ENCODE measurements at regions not wholly inside any gene's neighbourhood (a gene's known extent, or its start where the extent isn't known, plus 50 kb on each side); places are given as distances from the start of the nearest gene placed in this dataset.

DNA sequence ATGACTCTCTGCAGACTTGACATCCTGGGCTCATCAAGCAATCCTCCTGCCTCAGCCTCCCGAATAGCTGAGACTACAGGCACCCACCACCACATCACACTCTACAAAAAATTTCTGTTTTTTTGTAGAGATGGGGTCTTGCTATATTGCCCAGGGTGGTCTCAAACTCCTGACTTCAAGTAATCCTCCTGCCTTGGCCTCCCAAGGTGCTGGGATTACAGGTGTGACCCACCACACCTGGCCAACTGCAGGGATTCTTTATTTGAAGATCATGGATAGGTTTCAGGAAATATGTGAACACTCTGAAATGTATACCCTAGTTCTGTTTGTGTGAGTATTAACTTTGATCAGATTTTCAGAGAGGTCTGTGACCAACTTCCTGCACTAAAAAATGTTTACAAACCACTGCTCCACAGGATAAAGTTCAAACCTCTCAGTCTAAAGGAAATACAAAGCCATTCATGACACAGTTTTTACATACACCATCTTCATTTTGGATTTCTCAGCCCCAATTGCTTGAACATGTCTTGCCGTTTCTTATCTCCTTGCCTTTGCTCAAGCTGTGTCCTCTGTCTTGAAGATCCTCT, 252.3 kb upstream of the FGGY start:
- DNase-seq (ENCODE audit: low read depth) (no peak), FAIRE-seq (no peak)
- Histone ChIP-seq H3K27me3 (ENCODE audit: insufficient read depth, low read length) (no peaks in the 10 kb centered on the region), H3K9ac (ENCODE audit: low read length) (no peak overlapping the region), H4K20me1 (ENCODE audit: insufficient read depth, low read length) (no peaks in the 10 kb centered on the region), H3K36me3 (ENCODE audit: insufficient read depth, low read length) (no peaks in the 10 kb centered on the region), H3K4me1 (ENCODE audit: insufficient read depth, low read length) (peaks cover 17% of the 10 kb centered on the region), H3K4me3 (ENCODE audit: insufficient read depth, low read depth, low read length) (no peak overlapping the region), H3K4me2 (ENCODE audit: low read length) (no peak overlapping the region), H3K9me3 (ENCODE audit: insufficient read depth, low read depth, low read length) (no peaks in the 10 kb centered on the region), H3K79me2 (ENCODE audit: insufficient read depth, low read length) (no peaks in the 10 kb centered on the region), H2AFZ (ENCODE audit: low read depth, low read length) (no peak overlapping the region), H3K27ac (ENCODE audit: low read depth, low read length) (no peak overlapping the region)
- Mint-ChIP-seq H3K9me3 (ENCODE audit: unreplicated experiment) (peaks cover 9% of the 10 kb centered on the region), H3K4me3 (ENCODE audit: unreplicated experiment) (no peak overlapping the region), H3K27ac (ENCODE audit: unreplicated experiment) (no peak overlapping the region), H3K27me3 (ENCODE audit: low read depth, unreplicated experiment) (no peaks in the 10 kb centered on the region), H3K36me3 (ENCODE audit: low read depth, unreplicated experiment) (peaks cover 6% of the 10 kb centered on the region), H3K4me1 (ENCODE audit: low read depth, unreplicated experiment) (peaks cover 27% of the 10 kb centered on the region)
- TF ChIP-seq EZH2 (IDR thresholded peaks at IDR 0.05; ENCODE audit: insufficient read depth, low read length) = no peak
- TF ChIP-seq, protein P1, sequence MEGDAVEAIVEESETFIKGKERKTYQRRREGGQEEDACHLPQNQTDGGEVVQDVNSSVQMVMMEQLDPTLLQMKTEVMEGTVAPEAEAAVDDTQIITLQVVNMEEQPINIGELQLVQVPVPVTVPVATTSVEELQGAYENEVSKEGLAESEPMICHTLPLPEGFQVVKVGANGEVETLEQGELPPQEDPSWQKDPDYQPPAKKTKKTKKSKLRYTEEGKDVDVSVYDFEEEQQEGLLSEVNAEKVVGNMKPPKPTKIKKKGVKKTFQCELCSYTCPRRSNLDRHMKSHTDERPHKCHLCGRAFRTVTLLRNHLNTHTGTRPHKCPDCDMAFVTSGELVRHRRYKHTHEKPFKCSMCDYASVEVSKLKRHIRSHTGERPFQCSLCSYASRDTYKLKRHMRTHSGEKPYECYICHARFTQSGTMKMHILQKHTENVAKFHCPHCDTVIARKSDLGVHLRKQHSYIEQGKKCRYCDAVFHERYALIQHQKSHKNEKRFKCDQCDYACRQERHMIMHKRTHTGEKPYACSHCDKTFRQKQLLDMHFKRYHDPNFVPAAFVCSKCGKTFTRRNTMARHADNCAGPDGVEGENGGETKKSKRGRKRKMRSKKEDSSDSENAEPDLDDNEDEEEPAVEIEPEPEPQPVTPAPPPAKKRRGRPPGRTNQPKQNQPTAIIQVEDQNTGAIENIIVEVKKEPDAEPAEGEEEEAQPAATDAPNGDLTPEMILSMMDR (IDR thresholded peaks at IDR 0.05; ENCODE audit: insufficient read depth, low read depth, low read length) = no peak

DNA sequence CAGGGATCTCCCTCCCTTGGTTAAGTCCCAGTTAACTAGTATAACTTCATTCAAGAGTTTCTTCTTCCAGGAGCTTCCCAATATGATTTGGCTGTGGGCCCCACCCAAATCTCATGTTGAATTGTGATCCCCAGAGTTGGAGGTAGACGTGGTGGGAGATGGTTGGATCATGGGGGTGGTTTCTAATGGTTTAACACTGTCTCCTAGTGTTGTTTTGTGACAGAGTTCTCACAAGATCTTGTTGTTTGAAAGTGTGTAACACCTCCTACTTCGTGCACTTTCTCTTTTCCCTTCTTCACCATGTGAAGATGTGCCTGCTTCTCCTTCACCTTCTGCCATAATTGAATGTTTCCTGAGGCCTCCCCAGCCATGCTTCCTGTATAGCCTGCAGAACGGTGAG, 251.8 kb upstream of the FGGY start:
- H3K27me3 Mint-ChIP-seq (ENCODE audit: low read depth, unreplicated experiment) = no peaks in the 10 kb centered on the region
- Histone ChIP-seq H3K9me3 (ENCODE audit: insufficient read depth, low read depth, low read length) (no peaks in the 10 kb centered on the region), H3K27ac (ENCODE audit: low read depth, low read length) (no peak overlapping the region), H4K20me1 (ENCODE audit: insufficient read depth, low read length) (no peaks in the 10 kb centered on the region), H3K27me3 (ENCODE audit: insufficient read depth, low read length) (no peaks in the 10 kb centered on the region), H3K9ac (ENCODE audit: low read length) (no peak overlapping the region), H3K4me1 (ENCODE audit: insufficient read depth, low read length) (peaks cover 17% of the 10 kb centered on the region), H3K79me2 (ENCODE audit: insufficient read depth, low read length) (no peaks in the 10 kb centered on the region), H3K4me2 (ENCODE audit: low read length) (no peak overlapping the region), H3K36me3 (ENCODE audit: insufficient read depth, low read length) (no peaks in the 10 kb centered on the region), H2AFZ (ENCODE audit: low read depth, low read length) (no peak overlapping the region), H3K4me3 (ENCODE audit: insufficient read depth, low read depth, low read length) (no peak overlapping the region)
- no peak for TF ChIP-seq EZH2 (IDR thresholded peaks at IDR 0.05; ENCODE audit: insufficient read depth, low read length)
- TF ChIP-seq, protein P1 (IDR thresholded peaks at IDR 0.05; ENCODE audit: insufficient read depth, low read depth, low read length) = no peak
- FAIRE-seq (no peak), DNase-seq (ENCODE audit: low read depth) (no peak)
- no peak overlapping the region for H3K27ac Mint-ChIP-seq (ENCODE audit: unreplicated experiment)
- H3K4me1 Mint-ChIP-seq (ENCODE audit: low read depth, unreplicated experiment) = peaks cover 27% of the 10 kb centered on the region
- no peak overlapping the region for H3K4me3 Mint-ChIP-seq (ENCODE audit: unreplicated experiment)
- H3K9me3 Mint-ChIP-seq (ENCODE audit: unreplicated experiment) = peaks cover 9% of the 10 kb centered on the region
- H3K36me3 Mint-ChIP-seq (ENCODE audit: low read depth, unreplicated experiment) = peaks cover 6% of the 10 kb centered on the region

DNA sequence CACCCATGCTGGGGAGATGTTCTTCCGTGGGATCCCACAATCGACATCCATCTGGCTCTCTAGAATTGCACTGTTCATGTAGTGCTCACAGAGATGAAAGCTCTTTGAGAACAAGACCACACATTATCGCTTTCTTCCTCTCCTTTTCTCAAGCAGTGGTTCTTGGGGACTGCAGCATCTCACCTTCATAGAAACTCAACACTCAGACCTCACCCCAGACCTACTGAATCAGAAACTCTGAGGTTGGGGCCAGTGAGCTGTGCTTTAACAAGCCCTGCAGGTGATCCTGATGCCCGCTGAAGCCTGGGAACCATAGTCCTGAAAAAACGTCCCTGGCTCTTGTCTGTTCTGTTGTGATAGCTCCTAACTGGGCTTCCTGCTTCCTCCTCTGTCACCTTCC, 251.3 kb upstream of the FGGY start:
- peaks cover 17% of the 10 kb centered on the region for H3K4me1 ChIP-seq (ENCODE audit: insufficient read depth, low read length)
- Mint-ChIP-seq H3K9me3 (ENCODE audit: unreplicated experiment) (peaks cover 9% of the 10 kb centered on the region), H3K4me3 (ENCODE audit: unreplicated experiment) (no peak overlapping the region), H3K27ac (ENCODE audit: unreplicated experiment) (no peak overlapping the region), H3K36me3 (ENCODE audit: low read depth, unreplicated experiment) (peaks cover 6% of the 10 kb centered on the region), H3K4me1 (ENCODE audit: low read depth, unreplicated experiment) (peaks cover 27% of the 10 kb centered on the region), H3K27me3 (ENCODE audit: low read depth, unreplicated experiment) (no peaks in the 10 kb centered on the region)
- FAIRE-seq (no peak), DNase-seq (ENCODE audit: low read depth) (no peak)
- H3K9ac ChIP-seq (ENCODE audit: low read length) = no peak overlapping the region
- no peaks in the 10 kb centered on the region for H4K20me1 ChIP-seq (ENCODE audit: insufficient read depth, low read length)
- no peak for TF ChIP-seq EZH2 (IDR thresholded peaks at IDR 0.05; ENCODE audit: insufficient read depth, low read length)
- TF ChIP-seq, protein P1 (IDR thresholded peaks at IDR 0.05; ENCODE audit: insufficient read depth, low read depth, low read length) = no peak
- H2AFZ ChIP-seq (ENCODE audit: low read depth, low read length) = no peak overlapping the region
- H3K79me2 ChIP-seq (ENCODE audit: insufficient read depth, low read length) = no peaks in the 10 kb centered on the region
- no peak overlapping the region for H3K27ac ChIP-seq (ENCODE audit: low read depth, low read length)
- no peaks in the 10 kb centered on the region for H3K27me3 ChIP-seq (ENCODE audit: insufficient read depth, low read length)
- H3K9me3 ChIP-seq (ENCODE audit: insufficient read depth, low read depth, low read length) = no peaks in the 10 kb centered on the region
- H3K4me3 ChIP-seq (ENCODE audit: insufficient read depth, low read depth, low read length) = no peak overlapping the region
- no peak overlapping the region for H3K4me2 ChIP-seq (ENCODE audit: low read length)
- no peaks in the 10 kb centered on the region for H3K36me3 ChIP-seq (ENCODE audit: insufficient read depth, low read length)

Measured in astrocyte (in vitro differentiated cells and primary cell).